ENCODE measurements at regions not wholly inside any gene's neighbourhood (a gene's known extent, or its start where the extent isn't known, plus 50 kb on each side); places are given as distances from the start of the nearest gene placed in this dataset.

GRCh38 chr21:38144193-38144592 lies 112.6 kb upstream of the KCNJ15 start:
- DNase-seq: no peak
- intact Hi-C loops (cut with DNase I; ENCODE audit: low total_unique reads): no loop called here

GRCh38 chr21:38145104-38145503 lies 111.7 kb upstream of the KCNJ15 start:
- in situ Hi-C loops (cut with MboI; ENCODE audit: low sequenced_read_pairs in 4 of 4) (loop anchor here in 3 of 4 donors (25.0 kb wide), 2 partner anchors 433 to 458 kb away; no protein-coding TSS in a partner anchor), intact Hi-C loops (cut with DNase I; ENCODE audit: low total_unique reads) (no loop called here)
- ATAC-seq (no peak), DNase-seq (no peak)
- H3K4me3 ChIP-seq: no peak overlapping the region
- TF ChIP-seq POLR2A (IDR thresholded peaks at IDR 0.05) (no peak), CTCF (IDR thresholded peaks at IDR 0.05 in 4 of 5, conservative IDR thresholded peaks at IDR 0.05 in 1 of 5) (no peak)
- H3K4me1 ChIP-seq: no peaks in the 10 kb centered on the region
- H3K27ac ChIP-seq: no peak overlapping the region
- H3K27me3 ChIP-seq: no peaks in the 10 kb centered on the region
- H3K9me3 ChIP-seq: no peaks in the 10 kb centered on the region
- H3K36me3 ChIP-seq: no peaks in the 10 kb centered on the region

More at GRCh38 chr21:38144193-38144592, 112.6 kb upstream of the KCNJ15 start:
- Histone ChIP-seq H3K4me3 (no peak overlapping the region), H3K36me3 (no peaks in the 10 kb centered on the region), H3K9me3 (no peaks in the 10 kb centered on the region), H3K27me3 (no peaks in the 10 kb centered on the region), H3K27ac (no peak overlapping the region), H3K4me1 (no peaks in the 10 kb centered on the region)
- in situ Hi-C loops (cut with MboI; ENCODE audit: low sequenced_read_pairs in 4 of 4): loop anchor here in 3 of 4 donors (25.0 kb wide), 2 partner anchors 432 to 457 kb away; no protein-coding TSS in a partner anchor
- TF ChIP-seq POLR2A (IDR thresholded peaks at IDR 0.05) (no peak), CTCF (IDR thresholded peaks at IDR 0.05 in 4 of 5, conservative IDR thresholded peaks at IDR 0.05 in 1 of 5) (no peak)
- ATAC-seq: no peak

GRCh38 chr21:38147391-38147790 lies 109.4 kb upstream of the KCNJ15 start:
- intact Hi-C loops (cut with DNase I; ENCODE audit: low total_unique reads) (no loop called here), in situ Hi-C loops (cut with MboI; ENCODE audit: low sequenced_read_pairs in 4 of 4) (loop anchor here in 3 of 4 donors (25.0 kb wide), 2 partner anchors 435 to 460 kb away; no protein-coding TSS in a partner anchor)
- DNase-seq (no peak), ATAC-seq (no peak)
- H3K9me3 ChIP-seq: no peaks in the 10 kb centered on the region
- TF ChIP-seq CTCF (IDR thresholded peaks at IDR 0.05 in 4 of 5, conservative IDR thresholded peaks at IDR 0.05 in 1 of 5): no peak
- no peak for TF ChIP-seq POLR2A (IDR thresholded peaks at IDR 0.05)
- H3K4me3 ChIP-seq: no peak overlapping the region
- H3K4me1 ChIP-seq: no peaks in the 10 kb centered on the region
- H3K27me3 ChIP-seq: peaks cover 0 to 2% (median 0%) of the 10 kb centered on the region in 3 donors
- H3K27ac ChIP-seq: no peak overlapping the region
- H3K36me3 ChIP-seq: no peaks in the 10 kb centered on the region

GRCh38 chr21:38148046-38148445 lies 108.7 kb upstream of the KCNJ15 start:
- in situ Hi-C loops (cut with MboI; ENCODE audit: low sequenced_read_pairs in 4 of 4): loop anchor here in 3 of 4 donors (25.0 kb wide), 2 partner anchors 436 to 461 kb away; no protein-coding TSS in a partner anchor
- H3K36me3 ChIP-seq: no peaks in the 10 kb centered on the region
- DNase-seq (no peak), ATAC-seq (no peak)
- H3K27me3 ChIP-seq: peaks cover 0 to 2% (median 0%) of the 10 kb centered on the region in 3 donors
- TF ChIP-seq CTCF (IDR thresholded peaks at IDR 0.05 in 4 of 5, conservative IDR thresholded peaks at IDR 0.05 in 1 of 5) (no peak), POLR2A (IDR thresholded peaks at IDR 0.05) (no peak)
- no peaks in the 10 kb centered on the region for H3K9me3 ChIP-seq
- H3K27ac ChIP-seq: no peak overlapping the region
- no peaks in the 10 kb centered on the region for H3K4me1 ChIP-seq
- intact Hi-C loops (cut with DNase I; ENCODE audit: low total_unique reads): no loop called here
- no peak overlapping the region for H3K4me3 ChIP-seq

Data from gastrocnemius medialis (tissue), 4 donors.